ENCODE measurements at regions not wholly inside any gene's neighbourhood (a gene's known extent, or its start where the extent isn't known, plus 50 kb on each side); places are given as distances from the start of the nearest gene placed in this dataset.

- Histone ChIP-seq H3K36me3 (no peaks in the 10 kb centered on the region), H3K27me3 (ENCODE audit: low read depth) (no peaks in the 10 kb centered on the region), H3K9me3 (replicated peaks) (peaks cover 14% of the 10 kb centered on the region), H3K27ac (replicated peaks) (no peak overlapping the region), H3K4me1 (no peaks in the 10 kb centered on the region), H3K4me3 (no peak overlapping the region)
- DNase-seq, result no peak
- TF ChIP-seq, protein P1, sequence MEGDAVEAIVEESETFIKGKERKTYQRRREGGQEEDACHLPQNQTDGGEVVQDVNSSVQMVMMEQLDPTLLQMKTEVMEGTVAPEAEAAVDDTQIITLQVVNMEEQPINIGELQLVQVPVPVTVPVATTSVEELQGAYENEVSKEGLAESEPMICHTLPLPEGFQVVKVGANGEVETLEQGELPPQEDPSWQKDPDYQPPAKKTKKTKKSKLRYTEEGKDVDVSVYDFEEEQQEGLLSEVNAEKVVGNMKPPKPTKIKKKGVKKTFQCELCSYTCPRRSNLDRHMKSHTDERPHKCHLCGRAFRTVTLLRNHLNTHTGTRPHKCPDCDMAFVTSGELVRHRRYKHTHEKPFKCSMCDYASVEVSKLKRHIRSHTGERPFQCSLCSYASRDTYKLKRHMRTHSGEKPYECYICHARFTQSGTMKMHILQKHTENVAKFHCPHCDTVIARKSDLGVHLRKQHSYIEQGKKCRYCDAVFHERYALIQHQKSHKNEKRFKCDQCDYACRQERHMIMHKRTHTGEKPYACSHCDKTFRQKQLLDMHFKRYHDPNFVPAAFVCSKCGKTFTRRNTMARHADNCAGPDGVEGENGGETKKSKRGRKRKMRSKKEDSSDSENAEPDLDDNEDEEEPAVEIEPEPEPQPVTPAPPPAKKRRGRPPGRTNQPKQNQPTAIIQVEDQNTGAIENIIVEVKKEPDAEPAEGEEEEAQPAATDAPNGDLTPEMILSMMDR (IDR thresholded peaks at IDR 0.05; ENCODE audit: borderline replicate concordance), result no peak
- intact Hi-C loops (cut with micrococcal nuclease), result no loop called here
Observed at GRCh38 chr3:96069065-96069464, 745.3 kb upstream of the EPHA6 start.

GRCh38 chr3:96070678-96071077 is 743.7 kb upstream of the EPHA6 start:
- Histone ChIP-seq H3K36me3 (no peaks in the 10 kb centered on the region), H3K27ac (replicated peaks) (no peak overlapping the region), H3K9me3 (replicated peaks) (peaks cover 14% of the 10 kb centered on the region), H3K4me1 (no peaks in the 10 kb centered on the region), H3K4me3 (no peak overlapping the region), H3K27me3 (ENCODE audit: low read depth) (no peaks in the 10 kb centered on the region)
- DNase-seq, result no peak
- intact Hi-C loops (cut with micrococcal nuclease), result no loop called here
- TF ChIP-seq, protein P1 (IDR thresholded peaks at IDR 0.05; ENCODE audit: borderline replicate concordance), result no peak

DNA sequence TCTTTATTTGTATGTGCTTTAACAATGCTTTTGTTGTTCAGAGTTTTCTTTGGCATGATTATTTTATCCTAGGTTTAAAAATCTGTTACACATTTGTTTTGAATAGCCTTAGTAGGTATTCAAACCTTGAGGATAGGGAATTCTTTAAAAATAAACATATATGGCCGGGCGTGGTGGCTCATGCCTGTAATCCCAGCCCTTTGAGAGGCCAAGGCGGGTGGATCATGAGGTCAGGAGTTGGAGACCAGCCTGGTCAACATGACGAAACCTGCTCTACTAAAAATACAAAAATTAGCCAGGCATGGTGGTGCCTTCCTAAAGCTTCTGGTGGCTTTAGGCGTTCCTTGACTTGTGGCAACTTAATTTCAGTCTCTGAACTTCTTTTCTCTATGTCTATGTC is 743.3 kb upstream of the EPHA6 start:
- H3K4me3 ChIP-seq, result no peak overlapping the region
- TF ChIP-seq, protein P1 (IDR thresholded peaks at IDR 0.05; ENCODE audit: borderline replicate concordance), result no peak
- no peaks in the 10 kb centered on the region for H3K4me1 ChIP-seq
- H3K27me3 ChIP-seq (ENCODE audit: low read depth), result no peaks in the 10 kb centered on the region
- intact Hi-C loops (cut with micrococcal nuclease), result no loop called here
- no peaks in the 10 kb centered on the region for H3K36me3 ChIP-seq
- no peak for DNase-seq
- H3K27ac ChIP-seq (replicated peaks), result no peak overlapping the region
- H3K9me3 ChIP-seq (replicated peaks), result peaks cover 14% of the 10 kb centered on the region

GRCh38 chr3:96072226-96072625 is 742.2 kb upstream of the EPHA6 start:
- TF ChIP-seq, protein P1 (IDR thresholded peaks at IDR 0.05; ENCODE audit: borderline replicate concordance), result no peak
- no peaks in the 10 kb centered on the region for H3K4me1 ChIP-seq
- H3K27ac ChIP-seq (replicated peaks), result no peak overlapping the region
- peaks cover 14% of the 10 kb centered on the region for H3K9me3 ChIP-seq (replicated peaks)
- no peak overlapping the region for H3K4me3 ChIP-seq
- H3K36me3 ChIP-seq, result no peaks in the 10 kb centered on the region
- H3K27me3 ChIP-seq (ENCODE audit: low read depth), result no peaks in the 10 kb centered on the region
- DNase-seq, result no peak
- intact Hi-C loops (cut with micrococcal nuclease), result no loop called here

GRCh38 chr3:96083610-96084009 is 730.8 kb upstream of the EPHA6 start:
- Histone ChIP-seq H3K27me3 (ENCODE audit: low read depth) (no peaks in the 10 kb centered on the region), H3K4me3 (no peak overlapping the region), H3K9me3 (replicated peaks) (no peaks in the 10 kb centered on the region), H3K4me1 (no peaks in the 10 kb centered on the region), H3K27ac (replicated peaks) (no peak overlapping the region), H3K36me3 (no peaks in the 10 kb centered on the region)
- no peak for DNase-seq
- intact Hi-C loops (cut with micrococcal nuclease), result no loop called here
- TF ChIP-seq, protein P1 (IDR thresholded peaks at IDR 0.05; ENCODE audit: borderline replicate concordance), result no peak

GRCh38 chr3:96086018-96086417 is 728.4 kb upstream of the EPHA6 start:
- H3K9me3 ChIP-seq (replicated peaks), result no peaks in the 10 kb centered on the region
- TF ChIP-seq, protein P1 (IDR thresholded peaks at IDR 0.05; ENCODE audit: borderline replicate concordance), result no peak

More at GRCh38 chr3:96086018-96086417, 728.4 kb upstream of the EPHA6 start:
- Histone ChIP-seq H3K36me3 (no peaks in the 10 kb centered on the region), H3K4me1 (no peaks in the 10 kb centered on the region), H3K4me3 (no peak overlapping the region), H3K27ac (replicated peaks) (no peak overlapping the region), H3K27me3 (ENCODE audit: low read depth) (no peaks in the 10 kb centered on the region)
- intact Hi-C loops (cut with micrococcal nuclease), result no loop called here
- DNase-seq, result no peak

All from left ventricle myocardium inferior (tissue), 1 donor.